ENCODE measurements at regions not wholly inside any gene's neighbourhood (a gene's known extent, or its start where the extent isn't known, plus 50 kb on each side); places are given as distances from the start of the nearest gene placed in this dataset.
"Not testable (repeated sequence)": the region's sequence is repeated elsewhere in the genome, so short reads cannot be mapped to it uniquely, and the experiment has no call there.

- no peaks in the 10 kb centered on the region for H3K9me3 ChIP-seq (ENCODE audit: control insufficient read depth, low read depth, low read length)
- no peak overlapping the region for H3K27ac ChIP-seq (ENCODE audit: low read length)
- no peaks in the 10 kb centered on the region for H3K27me3 ChIP-seq (ENCODE audit: control insufficient read depth, insufficient read depth, low read length)
- WGBS (ENCODE audit: insufficient coverage, low lambda C conversion rate) = 0% methylated on average over 1 of the region's 5 CpGs
- no peaks in the 10 kb centered on the region for H3K4me1 ChIP-seq (ENCODE audit: control insufficient read depth, insufficient read depth, low read length)
- DNase-seq = peak; percentile 13 to 37
- H3K36me3 ChIP-seq (ENCODE audit: control insufficient read depth, insufficient read depth, low read length) = no peaks in the 10 kb centered on the region
- H3K4me3 ChIP-seq (ENCODE audit: low read length) = no peak overlapping the region
These were observed 95.9 kb upstream of the PTPN13 start for GRCh38 chr4:86497980-86498862.

DNA sequence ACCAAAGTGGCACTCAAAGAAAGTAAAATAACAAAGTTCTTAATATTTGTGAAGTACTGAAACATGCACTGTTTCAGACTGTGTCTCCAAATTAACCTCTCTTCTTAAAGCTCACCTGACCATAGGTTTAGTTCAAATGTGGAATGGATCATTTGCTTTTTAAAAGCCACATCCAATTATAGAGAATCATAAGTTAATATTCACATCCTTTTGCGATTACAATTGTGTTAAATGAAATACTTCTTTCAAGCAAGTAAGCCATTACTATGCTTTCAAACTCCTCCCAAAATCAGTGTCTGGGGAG, 95.3 kb upstream of the PTPN13 start:
- H3K4me1 ChIP-seq (ENCODE audit: control insufficient read depth, insufficient read depth, low read length) = no peaks in the 10 kb centered on the region
- no peak for DNase-seq

DNA sequence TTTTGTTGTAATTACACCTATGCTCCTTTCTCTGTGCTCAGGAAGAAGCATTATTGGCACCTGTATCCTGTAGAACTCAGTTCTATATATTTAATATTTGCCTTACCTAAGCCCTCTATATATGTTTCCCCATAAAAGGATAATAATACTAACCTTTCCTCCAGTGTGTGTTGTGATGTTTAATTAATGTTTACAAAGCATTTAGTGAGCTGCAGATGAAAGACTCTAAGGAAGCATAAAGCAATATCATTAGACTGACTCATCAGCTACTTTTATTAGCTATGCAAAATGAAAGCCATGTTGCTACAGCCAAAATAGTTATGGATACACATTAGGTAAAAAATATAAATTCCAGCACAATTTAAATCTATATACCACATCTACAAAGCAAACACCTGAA, 93.6 kb upstream of the PTPN13 start:
- no peaks in the 10 kb centered on the region for H3K27me3 ChIP-seq (ENCODE audit: control insufficient read depth, insufficient read depth, low read length)
- no peak for DNase-seq

More for the DNA sequence above, 95.3 kb upstream of the PTPN13 start:
- no peak overlapping the region for H3K4me3 ChIP-seq (ENCODE audit: low read length)
- H3K36me3 ChIP-seq (ENCODE audit: control insufficient read depth, insufficient read depth, low read length) = no peaks in the 10 kb centered on the region
- H3K27me3 ChIP-seq (ENCODE audit: control insufficient read depth, insufficient read depth, low read length) = no peaks in the 10 kb centered on the region
- H3K9me3 ChIP-seq (ENCODE audit: control insufficient read depth, low read depth, low read length) = no peaks in the 10 kb centered on the region
- H3K27ac ChIP-seq (ENCODE audit: low read length) = no peak overlapping the region
- WGBS (ENCODE audit: insufficient coverage, low lambda C conversion rate) = no CpG with 5 or more reads among the region's 1 CpG

GRCh38 chr4:86502081-86502480, 92.0 kb upstream of the PTPN13 start:
- 78% methylated on average over 1 of the region's 2 CpGs for WGBS (ENCODE audit: insufficient coverage, low lambda C conversion rate)

More for the DNA sequence above, 93.6 kb upstream of the PTPN13 start:
- Histone ChIP-seq H3K9me3 (ENCODE audit: control insufficient read depth, low read depth, low read length) (no peaks in the 10 kb centered on the region), H3K4me3 (ENCODE audit: low read length) (no peak overlapping the region), H3K36me3 (ENCODE audit: control insufficient read depth, insufficient read depth, low read length) (no peaks in the 10 kb centered on the region), H3K27ac (ENCODE audit: low read length) (no peak overlapping the region), H3K4me1 (ENCODE audit: control insufficient read depth, insufficient read depth, low read length) (no peaks in the 10 kb centered on the region)

GRCh38 chr4:86506591-86506990, 87.5 kb upstream of the PTPN13 start:
- Histone ChIP-seq H3K27ac (ENCODE audit: low read length) (no peak overlapping the region), H3K4me3 (ENCODE audit: low read length) (no peak overlapping the region), H3K27me3 (ENCODE audit: control insufficient read depth, insufficient read depth, low read length) (no peaks in the 10 kb centered on the region), H3K4me1 (ENCODE audit: control insufficient read depth, insufficient read depth, low read length) (no peaks in the 10 kb centered on the region), H3K36me3 (ENCODE audit: control insufficient read depth, insufficient read depth, low read length) (no peaks in the 10 kb centered on the region), H3K9me3 (ENCODE audit: control insufficient read depth, low read depth, low read length) (no peaks in the 10 kb centered on the region)
- WGBS (ENCODE audit: insufficient coverage, low lambda C conversion rate) = no CpG with 5 or more reads among the region's 1 CpG
- DNase-seq = no peak

More at GRCh38 chr4:86502081-86502480, 92.0 kb upstream of the PTPN13 start:
- Histone ChIP-seq H3K4me1 (ENCODE audit: control insufficient read depth, insufficient read depth, low read length) (no peaks in the 10 kb centered on the region), H3K27ac (ENCODE audit: low read length) (no peak overlapping the region), H3K9me3 (ENCODE audit: control insufficient read depth, low read depth, low read length) (no peaks in the 10 kb centered on the region), H3K36me3 (ENCODE audit: control insufficient read depth, insufficient read depth, low read length) (no peaks in the 10 kb centered on the region), H3K4me3 (ENCODE audit: low read length) (no peak overlapping the region), H3K27me3 (ENCODE audit: control insufficient read depth, insufficient read depth, low read length) (no peaks in the 10 kb centered on the region)
- no peak for DNase-seq

- WGBS (ENCODE audit: insufficient coverage, low lambda C conversion rate) = 100% methylated on average over 1 of the region's 3 CpGs
- Histone ChIP-seq H3K4me1 (ENCODE audit: control insufficient read depth, insufficient read depth, low read length) (no peaks in the 10 kb centered on the region), H3K4me3 (ENCODE audit: low read length) (no peak overlapping the region)
These were observed 85.7 kb upstream of the PTPN13 start for GRCh38 chr4:86508436-86508835.

GRCh38 chr4:86511590-86511989, 82.5 kb upstream of the PTPN13 start:
- H3K36me3 ChIP-seq (ENCODE audit: control insufficient read depth, insufficient read depth, low read length) = no peaks in the 10 kb centered on the region
- no peak overlapping the region for H3K27ac ChIP-seq (ENCODE audit: low read length)
- no peak overlapping the region for H3K4me3 ChIP-seq (ENCODE audit: low read length)
- no peaks in the 10 kb centered on the region for H3K27me3 ChIP-seq (ENCODE audit: control insufficient read depth, insufficient read depth, low read length)
- 93% methylated on average over 2 of the region's 2 CpGs for WGBS (ENCODE audit: insufficient coverage, low lambda C conversion rate)
- H3K9me3 ChIP-seq (ENCODE audit: control insufficient read depth, low read depth, low read length) = no peaks in the 10 kb centered on the region
- no peaks in the 10 kb centered on the region for H3K4me1 ChIP-seq (ENCODE audit: control insufficient read depth, insufficient read depth, low read length)
- no peak for DNase-seq

More at GRCh38 chr4:86508436-86508835, 85.7 kb upstream of the PTPN13 start:
- Histone ChIP-seq H3K36me3 (ENCODE audit: control insufficient read depth, insufficient read depth, low read length) (no peaks in the 10 kb centered on the region), H3K27ac (ENCODE audit: low read length) (no peak overlapping the region), H3K9me3 (ENCODE audit: control insufficient read depth, low read depth, low read length) (no peaks in the 10 kb centered on the region), H3K27me3 (ENCODE audit: control insufficient read depth, insufficient read depth, low read length) (no peaks in the 10 kb centered on the region)
- no peak for DNase-seq

DNA sequence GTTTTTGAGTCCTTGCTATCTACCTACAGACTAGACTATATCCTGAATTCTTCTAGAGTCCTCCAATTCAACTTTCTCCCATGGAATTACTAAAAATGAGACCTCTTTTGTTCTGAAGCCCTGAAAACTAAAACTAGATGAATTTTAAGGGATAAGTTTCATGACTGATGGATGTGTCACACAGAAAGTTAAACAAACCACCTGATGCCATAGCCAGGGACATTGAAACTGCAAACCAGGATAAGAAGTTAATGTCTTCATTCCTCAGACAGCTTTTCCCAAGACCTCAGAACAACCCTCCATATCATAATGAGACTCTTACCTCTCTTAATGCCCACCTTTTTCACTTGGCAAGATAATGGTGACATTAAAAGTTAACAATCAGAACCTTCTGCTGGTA, 81.5 kb upstream of the PTPN13 start:
- no peaks in the 10 kb centered on the region for H3K27me3 ChIP-seq (ENCODE audit: control insufficient read depth, insufficient read depth, low read length)

DNA sequence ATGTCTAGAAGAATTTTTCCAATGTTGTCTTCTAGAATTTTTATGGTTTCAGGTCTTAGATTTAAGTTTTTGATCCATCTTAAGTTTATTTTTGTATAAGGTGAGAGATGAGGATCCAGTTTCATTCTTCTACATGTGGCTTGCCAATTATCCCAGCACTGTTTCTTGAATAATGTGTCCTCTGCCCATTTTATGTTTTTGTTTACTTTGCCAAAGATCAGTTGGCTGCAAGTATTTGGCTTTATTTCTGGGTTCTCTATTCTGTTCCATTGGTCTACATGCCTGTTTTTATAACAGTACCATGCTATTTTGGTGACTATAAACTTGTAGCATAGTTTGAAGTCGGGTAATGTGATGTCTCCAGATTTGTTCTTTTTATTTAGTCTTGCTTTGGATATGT, 78.2 kb upstream of the PTPN13 start:
- not testable (repeated sequence) for DNase-seq; H3K9me3 ChIP-seq (ENCODE audit: control insufficient read depth, low read depth, low read length); H3K27ac ChIP-seq (ENCODE audit: low read length); H3K4me3 ChIP-seq (ENCODE audit: low read length); H3K36me3 ChIP-seq (ENCODE audit: control insufficient read depth, insufficient read depth, low read length); H3K27me3 ChIP-seq (ENCODE audit: control insufficient read depth, insufficient read depth, low read length); H3K4me1 ChIP-seq (ENCODE audit: control insufficient read depth, insufficient read depth, low read length)
- WGBS (ENCODE audit: insufficient coverage, low lambda C conversion rate) = 100% methylated on average over 1 of the region's 1 CpG

More for the DNA sequence above, 81.5 kb upstream of the PTPN13 start:
- Histone ChIP-seq H3K36me3 (ENCODE audit: control insufficient read depth, insufficient read depth, low read length) (no peaks in the 10 kb centered on the region), H3K27ac (ENCODE audit: low read length) (no peak overlapping the region), H3K4me1 (ENCODE audit: control insufficient read depth, insufficient read depth, low read length) (no peaks in the 10 kb centered on the region), H3K9me3 (ENCODE audit: control insufficient read depth, low read depth, low read length) (no peaks in the 10 kb centered on the region), H3K4me3 (ENCODE audit: low read length) (no peak overlapping the region)
- no peak for DNase-seq

- H3K27ac ChIP-seq (ENCODE audit: low read length) = no peak overlapping the region
These were observed 72.6 kb upstream of the PTPN13 start for GRCh38 chr4:86521373-86521969.

GRCh38 chr4:86522349-86522748, 71.8 kb upstream of the PTPN13 start:
- no peak for DNase-seq
- no peaks in the 10 kb centered on the region for H3K27me3 ChIP-seq (ENCODE audit: control insufficient read depth, insufficient read depth, low read length)
- no peaks in the 10 kb centered on the region for H3K36me3 ChIP-seq (ENCODE audit: control insufficient read depth, insufficient read depth, low read length)
- no peak overlapping the region for H3K27ac ChIP-seq (ENCODE audit: low read length)
- H3K4me1 ChIP-seq (ENCODE audit: control insufficient read depth, insufficient read depth, low read length) = no peaks in the 10 kb centered on the region
- WGBS (ENCODE audit: insufficient coverage, low lambda C conversion rate) = 82% methylated on average over 2 of the region's 4 CpGs
- H3K9me3 ChIP-seq (ENCODE audit: control insufficient read depth, low read depth, low read length) = peaks cover 9% of the 10 kb centered on the region
- H3K4me3 ChIP-seq (ENCODE audit: low read length) = no peak overlapping the region

More at GRCh38 chr4:86521373-86521969, 72.6 kb upstream of the PTPN13 start:
- no peak for DNase-seq
- Histone ChIP-seq H3K4me1 (ENCODE audit: control insufficient read depth, insufficient read depth, low read length) (no peaks in the 10 kb centered on the region), H3K4me3 (ENCODE audit: low read length) (no peak overlapping the region), H3K36me3 (ENCODE audit: control insufficient read depth, insufficient read depth, low read length) (no peaks in the 10 kb centered on the region), H3K9me3 (ENCODE audit: control insufficient read depth, low read depth, low read length) (peaks cover 9% of the 10 kb centered on the region), H3K27me3 (ENCODE audit: control insufficient read depth, insufficient read depth, low read length) (no peaks in the 10 kb centered on the region)
- no CpG with 5 or more reads among the region's 3 CpGs for WGBS (ENCODE audit: insufficient coverage, low lambda C conversion rate)

Measured in large intestine (tissue), 3 donors.